ENCODE measurements at regions not wholly inside any gene's neighbourhood (a gene's known extent, or its start where the extent isn't known, plus 50 kb on each side); places are given as distances from the start of the nearest gene placed in this dataset.

- no TSS peak for BruUV-seq (replicated peaks)
These were observed 600.0 kb upstream of the CA10 start for GRCh38 chr17:52758481-52758880.

GRCh38 chr17:52756746-52757145 is 598.2 kb upstream of the CA10 start:
- TF ChIP-seq MYC (IDR thresholded peaks at IDR 0.05; ENCODE audit: low read depth, low read length), result no peak
- TF ChIP-seq JUN (IDR thresholded peaks at IDR 0.05; ENCODE audit: borderline replicate concordance, insufficient read depth, insufficient read length, low read depth), result no peak
- no peak for TF ChIP-seq CTCF (IDR thresholded peaks at IDR 0.05; ENCODE audit: extremely low read depth in 1 of 2, insufficient read depth in 1 of 2, low read depth in 1 of 2, low read length in 2 of 2)
- TF ChIP-seq EZH2 (IDR thresholded peaks at IDR 0.05; ENCODE audit: borderline replicate concordance, low read depth, low read length, severe bottlenecking), result no peak
- no peak for TF ChIP-seq GATA2 (IDR thresholded peaks at IDR 0.05; ENCODE audit: insufficient read depth, insufficient read length, low read depth, low read length)
- no peak for TF ChIP-seq POLR2AphosphoS5 (IDR thresholded peaks at IDR 0.05; ENCODE audit: insufficient read depth, low read depth, low read length)
- no peak for TF ChIP-seq POLR2A (IDR thresholded peaks at IDR 0.05; ENCODE audit: low read depth, low read length)
- TF ChIP-seq FOS (IDR thresholded peaks at IDR 0.05; ENCODE audit: borderline replicate concordance, insufficient read depth, low read length), result no peak
- TF ChIP-seq, protein P1, sequence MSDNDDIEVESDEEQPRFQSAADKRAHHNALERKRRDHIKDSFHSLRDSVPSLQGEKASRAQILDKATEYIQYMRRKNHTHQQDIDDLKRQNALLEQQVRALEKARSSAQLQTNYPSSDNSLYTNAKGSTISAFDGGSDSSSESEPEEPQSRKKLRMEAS (IDR thresholded peaks at IDR 0.05; ENCODE audit: insufficient read depth, insufficient read length), result no peak
- no TSS peak for BruUV-seq (replicated peaks)
- no peaks in the 10 kb centered on the region for H4K20me1 ChIP-seq (replicated peaks; ENCODE audit: control insufficient read depth, extremely low read depth, insufficient read depth, low read length)
- ChIA-PET POLR2A (no interaction called here), CTCF (no interaction called here)
- no peaks in the 10 kb centered on the region for H3K27me3 ChIP-seq (ENCODE audit: control insufficient read depth in 2 of 2, insufficient read depth in 2 of 2, low read length in 2 of 2)
- H3K9me1 ChIP-seq (replicated peaks; ENCODE audit: control insufficient read depth, extremely low read depth, insufficient read depth, low read length), result no peaks in the 10 kb centered on the region
- H3K9ac ChIP-seq (replicated peaks; ENCODE audit: extremely low read depth, insufficient read depth, low read length), result no peak overlapping the region
- H2AFZ ChIP-seq (ENCODE audit: low read depth, low read length), result no peak overlapping the region
- intact Hi-C loops (cut with micrococcal nuclease), result no loop called here
- H3K4me1 ChIP-seq (ENCODE audit: control insufficient read depth, extremely low read depth, insufficient read depth, low read length), result no peaks in the 10 kb centered on the region
- no peaks in the 10 kb centered on the region for H3K36me3 ChIP-seq (ENCODE audit: control insufficient read depth in 2 of 2, extremely low read depth in 1 of 2, insufficient read depth in 2 of 2, low read length in 2 of 2)
- no peak overlapping the region for H3K4me2 ChIP-seq (ENCODE audit: insufficient read depth, low read length)
- H3K9me3 ChIP-seq (replicated peaks; ENCODE audit: control insufficient read depth, insufficient read depth, low read length), result no peaks in the 10 kb centered on the region
- H3K79me2 ChIP-seq (ENCODE audit: control insufficient read depth, insufficient read depth, low read length), result no peaks in the 10 kb centered on the region
- no peak overlapping the region for H3K4me3 ChIP-seq (replicated peaks in 1 of 3; ENCODE audit: insufficient read depth in 1 of 3, low read depth in 1 of 3, low read length in 3 of 3)
- dilution Hi-C loops (cut with MboI; ENCODE audit: extremely low pct_ligation_motif_present, low sequenced_read_pairs), result no loop called here
- H3K27ac ChIP-seq (ENCODE audit: insufficient read depth, low read depth, low read length), result no peak overlapping the region
- DNase-seq (ENCODE audit: low read depth, low spot score) (no peak), FAIRE-seq (no peak)

More at GRCh38 chr17:52758481-52758880, 600.0 kb upstream of the CA10 start:
- FAIRE-seq (no peak), DNase-seq (ENCODE audit: low read depth, low spot score) (no peak)
- H3K4me2 ChIP-seq (ENCODE audit: insufficient read depth, low read length), result no peak overlapping the region
- no peaks in the 10 kb centered on the region for H3K9me1 ChIP-seq (replicated peaks; ENCODE audit: control insufficient read depth, extremely low read depth, insufficient read depth, low read length)
- CTCF ChIA-PET, result no interaction called here
- H3K9ac ChIP-seq (replicated peaks; ENCODE audit: extremely low read depth, insufficient read depth, low read length), result no peak overlapping the region
- H3K27ac ChIP-seq (ENCODE audit: insufficient read depth, low read depth, low read length), result no peak overlapping the region
- no peaks in the 10 kb centered on the region for H3K9me3 ChIP-seq (replicated peaks; ENCODE audit: control insufficient read depth, insufficient read depth, low read length)
- intact Hi-C loops (cut with micrococcal nuclease), result no loop called here
- H2AFZ ChIP-seq (ENCODE audit: low read depth, low read length), result no peak overlapping the region
- H3K79me2 ChIP-seq (ENCODE audit: control insufficient read depth, insufficient read depth, low read length), result no peaks in the 10 kb centered on the region
- POLR2A ChIA-PET, result no interaction called here
- no peaks in the 10 kb centered on the region for H4K20me1 ChIP-seq (replicated peaks; ENCODE audit: control insufficient read depth, extremely low read depth, insufficient read depth, low read length)
- dilution Hi-C loops (cut with MboI; ENCODE audit: extremely low pct_ligation_motif_present, low sequenced_read_pairs), result no loop called here
- TF ChIP-seq EZH2 (IDR thresholded peaks at IDR 0.05; ENCODE audit: borderline replicate concordance, low read depth, low read length, severe bottlenecking) (no peak), MYC (IDR thresholded peaks at IDR 0.05; ENCODE audit: low read depth, low read length) (no peak)
- no peak overlapping the region for H3K4me3 ChIP-seq (replicated peaks in 1 of 3; ENCODE audit: insufficient read depth in 1 of 3, low read depth in 1 of 3, low read length in 3 of 3)
- H3K36me3 ChIP-seq (ENCODE audit: control insufficient read depth in 2 of 2, extremely low read depth in 1 of 2, insufficient read depth in 2 of 2, low read length in 2 of 2), result no peaks in the 10 kb centered on the region
- no peaks in the 10 kb centered on the region for H3K27me3 ChIP-seq (ENCODE audit: control insufficient read depth in 2 of 2, insufficient read depth in 2 of 2, low read length in 2 of 2)
- H3K4me1 ChIP-seq (ENCODE audit: control insufficient read depth, extremely low read depth, insufficient read depth, low read length), result no peaks in the 10 kb centered on the region
